NCI-H2081 treated with DMSO at 0.1 percent for 48 hours (cell line): ENCODE measurements at regions not wholly inside any gene's neighbourhood (a gene's known extent, or its start where the extent isn't known, plus 50 kb on each side); places are given as distances from the start of the nearest gene placed in this dataset.

Experiments used
- DNase-seq: peaks from one replicate; lab custom pipeline; 2025; lab: John Stamatoyannopoulos, UW

DNA sequence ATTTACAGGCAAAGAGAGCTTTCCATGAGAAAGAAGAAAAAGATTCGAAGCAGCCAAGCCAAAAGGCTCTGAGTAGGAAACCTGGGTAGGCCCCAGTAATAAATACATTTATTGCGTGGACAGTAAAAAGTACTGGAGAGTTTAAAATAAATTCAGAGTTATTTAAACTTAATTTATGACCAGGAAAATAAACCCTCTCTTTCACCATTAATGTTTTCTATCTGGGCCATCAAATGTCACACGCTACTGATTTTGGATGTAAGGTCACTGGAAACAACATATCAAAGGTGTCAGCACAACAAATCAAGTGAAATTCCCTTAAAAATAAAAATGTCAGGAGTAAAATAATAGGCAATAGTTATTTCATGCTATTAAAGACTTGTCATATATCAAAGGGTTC lies 264.0 kb downstream of the SKAP2 start:
- DNase-seq = no peak

DNA sequence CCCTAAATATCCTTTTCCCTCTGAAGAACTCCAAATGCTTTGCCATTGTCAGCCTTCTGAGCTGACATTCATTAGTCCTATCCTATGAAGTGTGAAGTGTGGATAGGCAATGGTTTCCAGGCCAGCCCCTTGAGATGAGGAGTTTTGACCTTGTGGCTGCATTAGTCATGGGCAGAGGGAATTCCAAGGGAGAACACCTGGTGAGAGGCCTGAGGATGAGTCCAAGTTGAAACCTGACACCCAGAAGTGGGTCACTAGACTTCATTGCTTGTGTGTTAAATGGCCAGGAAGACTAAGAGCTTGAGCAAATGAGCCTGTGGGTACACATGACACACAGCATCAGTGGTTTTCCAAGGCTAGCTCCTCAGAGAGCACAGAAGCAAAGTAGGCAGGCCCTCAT lies 260.8 kb downstream of the SKAP2 start:
- DNase-seq = no peak

DNA sequence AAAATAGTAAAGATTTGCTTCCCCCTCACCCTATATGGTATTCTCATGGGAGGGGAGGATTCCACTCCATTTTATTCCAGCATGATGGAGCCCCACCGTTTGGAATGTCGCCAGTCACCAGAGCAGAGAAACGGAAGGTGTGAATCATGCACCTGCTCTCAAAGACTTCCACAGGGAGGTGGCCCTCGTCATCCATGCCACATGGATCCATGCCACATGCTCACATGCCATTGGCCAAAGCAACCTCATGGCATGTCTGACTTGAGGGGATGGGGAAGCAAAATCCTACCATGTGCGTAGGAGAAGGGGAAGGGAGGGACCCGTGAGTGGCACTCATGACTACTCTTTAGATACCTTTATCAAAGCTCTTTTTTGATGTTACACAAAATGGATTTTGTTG lies 256.0 kb downstream of the SKAP2 start:
- no peak for DNase-seq

DNA sequence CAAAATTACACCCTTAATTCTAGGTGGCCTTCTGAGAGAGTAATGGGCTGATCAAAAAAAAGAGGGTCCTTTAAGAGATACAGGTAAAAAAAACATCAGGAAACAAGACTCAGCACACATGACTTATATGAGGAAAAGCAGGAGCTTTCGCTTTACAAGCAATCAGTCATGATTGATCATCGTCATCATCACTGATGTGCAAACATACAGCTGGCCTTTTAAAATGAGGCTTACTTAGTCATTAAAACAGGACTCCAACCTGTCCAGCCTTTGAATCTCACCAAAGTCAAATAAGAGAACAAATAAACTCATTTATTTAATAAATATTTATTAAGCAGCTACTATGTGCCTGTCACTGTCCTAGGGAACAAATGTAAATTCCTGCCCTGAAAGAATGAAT lies 255.3 kb downstream of the SKAP2 start:
- no peak for DNase-seq

- DNase-seq = no peak
These were observed 254.9 kb downstream of the SKAP2 start for GRCh38 chr7:26609532-26609931.

DNA sequence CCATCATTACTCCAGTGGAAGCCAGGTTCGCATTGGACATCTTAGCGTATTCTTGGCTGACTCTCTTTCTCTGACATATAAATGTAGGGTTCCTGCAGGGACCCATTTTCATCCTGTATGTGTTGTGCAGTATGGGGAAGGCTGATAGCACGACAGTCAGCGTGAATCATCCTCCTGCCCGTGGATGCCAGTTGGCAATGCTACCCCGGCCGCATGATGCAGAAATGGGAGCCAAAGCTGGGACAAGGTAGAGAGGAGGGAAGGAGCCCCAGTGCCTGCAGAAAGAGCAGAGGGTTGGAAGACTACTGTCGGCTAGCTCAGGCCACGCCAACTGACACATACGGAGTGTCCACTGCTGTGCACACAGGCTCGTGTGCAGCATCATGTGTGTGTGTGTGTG lies 251.6 kb downstream of the SKAP2 start:
- DNase-seq = no peak

DNA sequence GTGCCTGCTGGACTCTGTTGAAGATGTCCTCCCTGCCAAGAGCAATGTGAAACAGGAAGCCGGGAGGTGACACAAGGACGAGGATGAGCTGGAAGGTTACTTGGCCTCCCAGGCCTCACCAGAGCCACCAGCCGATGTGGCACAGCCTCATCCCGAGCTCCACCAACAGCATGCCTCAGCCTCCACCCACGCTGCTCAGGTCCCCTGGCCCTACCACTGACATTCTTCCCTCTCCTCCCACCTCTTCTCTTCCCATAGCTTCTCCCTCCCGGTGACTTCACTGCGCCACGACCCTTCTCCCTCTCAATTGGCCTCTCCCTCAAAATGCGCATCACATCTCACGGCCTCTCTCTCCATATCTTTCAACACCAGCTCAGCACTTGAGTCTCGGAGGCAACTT lies 249.9 kb downstream of the SKAP2 start:
- no peak for DNase-seq

- no peak for DNase-seq
These were observed 248.2 kb downstream of the SKAP2 start for GRCh38 chr7:26616235-26616634.

DNA sequence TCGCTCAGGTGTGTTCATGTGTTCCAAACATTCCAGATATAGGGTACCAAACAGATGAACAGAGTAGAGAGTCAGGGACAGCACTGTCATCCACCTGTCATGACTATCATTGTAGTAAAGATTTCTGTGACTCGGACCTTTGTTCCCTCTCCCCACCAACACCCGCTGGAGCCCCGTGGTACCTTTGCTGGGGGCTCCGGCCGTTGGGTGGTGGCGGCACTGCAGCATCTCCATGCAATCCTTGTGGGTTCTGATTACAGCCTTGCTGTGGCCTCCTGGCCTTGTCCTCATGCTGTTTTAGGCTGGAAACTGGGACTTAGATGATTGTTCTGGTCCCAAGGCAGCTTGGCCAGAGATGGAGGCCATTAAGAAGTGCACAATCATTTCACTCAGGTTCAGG lies 247.3 kb downstream of the SKAP2 start:
- DNase-seq = no peak
